ENCODE measurements at regions not wholly inside any gene's neighbourhood (a gene's known extent, or its start where the extent isn't known, plus 50 kb on each side); places are given as distances from the start of the nearest gene placed in this dataset.

GRCh38 chr13:67754012-67754411, 523.9 kb upstream of the PCDH9 start:
- DNase-seq, result no peak

GRCh38 chr13:67752759-67753158, 522.6 kb upstream of the PCDH9 start:
- DNase-seq, result no peak

GRCh38 chr13:67742478-67742877, 512.3 kb upstream of the PCDH9 start:
- no peak for DNase-seq

GRCh38 chr13:67740871-67741535, 510.9 kb upstream of the PCDH9 start:
- no peak for DNase-seq

- no peak for DNase-seq
Measured at GRCh38 chr13:67736646-67737420, 506.7 kb upstream of the PCDH9 start.

GRCh38 chr13:67735651-67736050, 505.5 kb upstream of the PCDH9 start:
- no peak for DNase-seq

- no peak for DNase-seq
Measured at GRCh38 chr13:67726979-67727378, 496.8 kb upstream of the PCDH9 start.

- no peak for DNase-seq
Measured at GRCh38 chr13:67725999-67726398, 495.9 kb upstream of the PCDH9 start.

- no peak for DNase-seq
Measured at GRCh38 chr13:67713571-67713970, 483.4 kb upstream of the PCDH9 start.

- DNase-seq, result no peak
Measured at GRCh38 chr13:67696775-67697174, 466.6 kb upstream of the PCDH9 start.

GRCh38 chr13:67664502-67664901, 434.4 kb upstream of the PCDH9 start:
- no peak for DNase-seq

GRCh38 chr13:67662997-67663396, 432.9 kb upstream of the PCDH9 start:
- DNase-seq, result no peak

- DNase-seq, result no peak
Measured at GRCh38 chr13:67652887-67653286, 422.8 kb upstream of the PCDH9 start.

GRCh38 chr13:67651908-67652465, 421.9 kb upstream of the PCDH9 start:
- DNase-seq, result no peak

GRCh38 chr13:67650471-67650870, 420.3 kb upstream of the PCDH9 start:
- DNase-seq, result no peak

- no peak for DNase-seq
Measured at GRCh38 chr13:67645874-67646467, 415.8 kb upstream of the PCDH9 start.

- no peak for DNase-seq
Measured at GRCh38 chr13:67643516-67644055, 413.4 kb upstream of the PCDH9 start.

- DNase-seq, result no peak
Measured at GRCh38 chr13:67642657-67643056, 412.5 kb upstream of the PCDH9 start.

GRCh38 chr13:67635754-67636153, 405.6 kb upstream of the PCDH9 start:
- DNase-seq, result no peak

GRCh38 chr13:67632590-67632989, 402.5 kb upstream of the PCDH9 start:
- no peak for DNase-seq

GRCh38 chr13:67630640-67631039, 400.5 kb upstream of the PCDH9 start:
- DNase-seq, result no peak

- no peak for DNase-seq
Measured at GRCh38 chr13:67623630-67624029, 393.5 kb upstream of the PCDH9 start.

- DNase-seq, result no peak
Measured at GRCh38 chr13:67620665-67621064, 390.5 kb upstream of the PCDH9 start.

GRCh38 chr13:67619995-67620380, 389.9 kb upstream of the PCDH9 start:
- DNase-seq, result no peak
